ENCODE measurements at regions not wholly inside any gene's neighbourhood (a gene's known extent, or its start where the extent isn't known, plus 50 kb on each side); places are given as distances from the start of the nearest gene placed in this dataset.
"Not testable (repeated sequence)": the region's sequence is repeated elsewhere in the genome, so short reads cannot be mapped to it uniquely, and the experiment has no call there.

GRCh38 chr20:56689318-56689717 lies 60.2 kb downstream of the TFAP2C start:
- no peak for DNase-seq

DNA sequence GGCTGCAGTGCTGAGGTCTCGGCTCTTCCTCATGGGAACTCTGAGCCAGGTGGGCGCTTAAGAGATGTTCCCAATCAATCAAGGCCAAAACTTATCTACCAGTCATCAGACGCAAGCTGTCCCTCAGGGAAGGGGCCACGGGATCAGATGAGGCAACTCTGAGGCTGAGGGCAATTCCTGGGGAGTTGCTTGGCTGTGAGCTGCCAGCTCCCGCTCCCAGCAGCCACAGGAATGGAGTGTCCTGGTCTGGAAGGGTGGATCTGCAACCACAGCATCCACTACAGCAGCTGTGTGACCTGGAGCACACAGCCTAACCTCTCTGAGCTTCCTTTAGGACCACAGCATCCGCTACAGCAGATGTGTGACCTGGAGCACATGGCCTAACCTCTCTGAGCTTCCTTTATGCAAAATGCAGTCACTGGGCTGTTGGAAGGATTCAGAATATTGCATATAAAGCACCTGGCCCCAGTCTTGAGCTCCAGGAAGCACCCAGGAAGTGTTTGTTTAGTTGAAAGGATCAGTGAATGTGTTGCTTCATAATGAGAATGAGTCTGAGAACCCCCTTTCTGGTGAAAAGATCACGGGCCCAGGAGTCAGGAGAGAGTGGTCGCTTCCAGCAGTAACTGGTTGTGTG lies 60.9 kb downstream of the TFAP2C start:
- no peak for DNase-seq

- no peak for DNase-seq
Observed at GRCh38 chr20:56690531-56691175, 61.5 kb downstream of the TFAP2C start.

GRCh38 chr20:56691325-56691998 lies 62.4 kb downstream of the TFAP2C start:
- DNase-seq = no peak

GRCh38 chr20:56693217-56693616 lies 64.1 kb downstream of the TFAP2C start:
- DNase-seq = no peak

- no peak for DNase-seq
Observed at GRCh38 chr20:56697476-56697875, 68.4 kb downstream of the TFAP2C start.

- DNase-seq = no peak
Observed at GRCh38 chr20:56698297-56698696, 69.2 kb downstream of the TFAP2C start.

GRCh38 chr20:56698749-56699148 lies 69.6 kb downstream of the TFAP2C start:
- DNase-seq = no peak

- DNase-seq = no peak
Observed at GRCh38 chr20:56702931-56703840, 74.1 kb downstream of the TFAP2C start.

DNA sequence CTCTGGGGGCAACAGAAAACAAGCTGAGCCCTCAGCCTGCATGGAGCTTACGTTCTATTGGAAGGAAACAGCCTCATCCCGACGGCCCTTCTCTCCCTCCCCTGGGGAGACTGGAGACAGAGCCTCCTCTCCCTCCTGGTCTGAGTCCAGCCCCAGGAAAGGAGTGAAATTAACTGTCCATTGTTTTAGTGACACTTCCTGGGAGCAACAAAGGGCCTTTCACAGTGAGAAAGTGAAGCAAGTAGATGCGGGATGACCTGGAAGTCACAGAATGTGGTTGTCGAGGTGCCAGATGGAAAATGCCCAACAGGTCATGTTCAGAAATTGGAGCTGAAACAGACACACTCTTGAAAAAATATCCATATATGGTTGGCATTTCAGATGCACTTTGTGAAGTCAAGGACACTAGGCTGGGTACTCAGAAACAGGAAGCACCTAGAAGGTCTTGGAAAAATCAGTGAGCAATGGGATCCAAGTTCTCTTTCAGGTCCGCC lies 77.8 kb downstream of the TFAP2C start:
- DNase-seq = no peak

DNA sequence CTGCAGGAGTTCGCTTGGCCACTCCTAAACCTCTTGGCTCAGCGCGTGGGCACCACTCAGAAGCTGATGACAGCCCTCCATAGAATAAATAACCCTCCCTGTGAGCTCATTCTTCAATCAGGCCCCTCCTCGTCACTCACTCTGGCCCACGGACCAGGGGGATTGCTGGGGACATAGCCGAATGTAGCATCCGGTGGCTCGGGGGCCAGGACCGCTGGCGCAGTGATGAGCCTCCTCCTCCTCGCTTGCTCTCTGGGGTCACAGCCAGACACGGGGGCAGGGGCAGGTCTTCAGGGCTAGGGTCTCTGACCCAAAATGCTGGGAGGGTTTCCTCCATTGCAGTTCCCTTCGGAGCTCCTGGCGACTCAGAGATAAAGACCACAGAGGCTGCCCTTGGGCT lies 79.9 kb downstream of the TFAP2C start:
- no peak for DNase-seq

GRCh38 chr20:56710125-56710524 lies 81.0 kb downstream of the TFAP2C start:
- no peak for DNase-seq

GRCh38 chr20:56710577-56710976 lies 81.5 kb downstream of the TFAP2C start:
- not testable (repeated sequence) for DNase-seq

DNA sequence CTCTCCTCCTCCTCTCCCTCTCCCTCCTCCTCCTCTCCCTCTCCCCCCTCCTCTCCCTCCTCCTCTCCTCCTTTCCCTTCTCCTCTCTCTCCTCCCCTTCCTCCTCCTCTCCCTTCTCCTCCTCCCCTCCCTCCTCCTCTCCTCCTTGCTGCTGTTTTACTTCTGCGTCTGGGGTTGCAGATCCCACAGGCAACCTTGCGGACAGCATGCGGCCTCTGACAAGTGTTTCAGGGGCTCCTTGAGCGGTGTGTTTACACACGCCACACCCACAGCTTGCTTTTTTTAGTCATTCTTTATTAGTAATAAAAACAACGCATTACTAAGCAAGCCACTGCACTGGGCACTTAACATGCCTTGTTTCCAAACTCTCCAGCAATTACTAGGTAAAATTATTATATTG lies 81.9 kb downstream of the TFAP2C start:
- DNase-seq = no peak

GRCh38 chr20:56715309-56715708 lies 86.2 kb downstream of the TFAP2C start:
- DNase-seq = no peak

DNA sequence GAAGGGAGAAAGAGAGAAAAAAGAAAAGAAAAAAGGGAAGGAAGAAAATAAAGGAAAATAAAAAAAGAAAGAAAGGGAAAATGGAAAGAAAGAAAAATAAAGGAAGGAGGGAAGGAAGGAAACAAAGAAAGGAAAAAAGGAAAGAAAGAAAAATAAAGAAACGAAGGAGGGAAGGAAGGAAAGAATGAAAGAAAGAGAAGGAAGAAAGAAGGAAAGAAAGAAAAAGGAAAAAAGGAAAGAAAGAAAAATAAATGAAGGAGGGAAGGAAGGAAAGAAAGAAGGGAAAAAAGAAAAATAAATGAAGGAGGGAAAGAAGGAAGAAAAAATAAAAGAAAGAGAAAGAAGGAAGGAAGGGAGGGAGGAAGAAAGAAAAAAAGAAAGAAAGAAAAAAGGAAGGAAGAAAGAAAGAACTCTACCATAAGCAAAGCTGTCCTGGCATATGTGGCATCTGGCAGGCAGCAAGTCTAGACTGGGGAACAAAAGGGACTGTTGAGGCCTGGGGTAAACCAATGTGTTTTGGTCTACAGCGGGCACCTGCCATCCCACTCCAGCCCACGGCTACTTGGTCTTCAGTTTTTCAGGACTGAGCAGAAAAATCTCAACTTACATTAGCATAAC lies 86.9 kb downstream of the TFAP2C start:
- no peak for DNase-seq

GRCh38 chr20:56716806-56717205 lies 87.7 kb downstream of the TFAP2C start:
- no peak for DNase-seq

GRCh38 chr20:56718816-56719215 lies 89.7 kb downstream of the TFAP2C start:
- no peak for DNase-seq

GRCh38 chr20:56720620-56721213 lies 91.6 kb downstream of the TFAP2C start:
- no peak for DNase-seq

DNA sequence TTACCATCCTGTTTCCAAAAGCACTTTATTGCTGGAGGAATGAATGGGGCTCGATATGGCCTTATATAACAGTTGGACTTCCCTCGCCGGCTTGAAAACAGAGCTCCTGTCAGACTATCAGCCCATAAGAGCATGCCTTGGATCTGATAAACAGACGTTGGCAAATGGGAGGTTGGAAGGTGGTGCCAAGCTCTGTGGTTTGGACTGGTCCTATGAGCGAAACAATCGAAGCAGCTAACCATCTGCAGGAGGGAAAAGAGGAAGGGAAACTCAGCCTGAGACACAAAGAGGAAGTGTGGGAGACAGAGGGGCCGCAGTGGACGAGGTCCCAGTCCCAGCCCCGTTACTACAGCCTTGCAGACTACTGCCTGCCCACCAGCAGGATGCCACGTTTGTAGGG lies 92.9 kb downstream of the TFAP2C start:
- DNase-seq = peak; percentile 8

- DNase-seq = no peak
Observed at GRCh38 chr20:56723331-56723730, 94.2 kb downstream of the TFAP2C start.

DNA sequence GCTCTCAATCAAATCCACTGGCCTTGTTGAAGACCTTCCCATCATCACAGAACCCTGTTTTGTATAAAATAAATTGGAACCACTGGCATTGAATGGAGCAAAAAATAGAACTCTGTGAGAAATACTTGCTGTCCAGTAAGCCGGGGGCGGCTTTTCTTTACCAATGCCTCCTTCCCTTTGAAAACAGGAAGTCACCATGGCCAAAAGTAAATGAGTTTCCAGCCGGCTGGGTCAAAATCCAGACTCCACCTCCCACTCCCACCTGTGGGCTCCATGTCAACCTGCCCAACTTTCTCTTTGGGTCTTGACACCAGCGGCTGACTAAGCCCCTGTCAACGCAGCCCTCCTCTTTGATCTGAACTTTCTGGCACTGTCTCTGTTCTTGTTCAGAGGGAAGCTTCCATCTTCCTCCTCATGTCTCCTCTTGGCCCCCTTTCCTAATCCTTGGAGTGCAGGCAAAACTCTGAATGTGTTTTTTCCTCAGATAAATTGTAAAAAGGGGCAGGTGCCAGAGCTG lies 95.2 kb downstream of the TFAP2C start:
- no peak for DNase-seq
